HepG2 (cell line): ENCODE measurements at regions not wholly inside any gene's neighbourhood (a gene's known extent, or its start where the extent isn't known, plus 50 kb on each side); places are given as distances from the start of the nearest gene placed in this dataset.

Experiments
- ATAC-seq: fragments of 200-7000 bp; cut with Tn5 transposase; 3 replicates; pipeline ENCODE4 v1.9.1; 2020; ENCODE audit warnings: mild to moderate bottlenecking, moderate library complexity
- BruUV-seq: library from RNA; stranded (reverse); fragments of 400-500 nt; replicated peaks from 2 replicates; lab custom pipeline; 2021; lab: Mats Ljungman, UMichigan
- CTCF ChIA-PET: fragments of 300-600 bp; formaldehyde crosslinking; extraction: SDS; loops from one replicate; lab custom pipeline; 2021; ENCODE audit warnings: low total read pairs, inconsistent platforms, low intra/inter-chr PET ratio; lab: Yijun Ruan, JAX
- POLR2A ChIA-PET: fragments of 350-600 bp; sonication (Branson Sonifier 250); formaldehyde crosslinking; loops from one replicate; lab custom pipeline; 2020; ENCODE audit warnings: antibody characterized with exemption, inconsistent platforms; lab: Yijun Ruan, JAX
- DNase-seq: peaks from one replicate; pipeline ENCODE4 v3.0.0-alpha.2; 2015; ENCODE audit warnings: low spot score
- FAIRE-seq: peaks from 3 replicates; lab custom pipeline; 2011; peaks lifted over from hg19 to GRCh38; lab: Jason Lieb, UNC
- H2AFZ ChIP-seq: one replicate; pipeline ENCODE4 v1.6.1; 2011; ENCODE audit warnings: low read length, inconsistent platforms
- H3K27ac ChIP-seq: fragments of 300-600 bp; 3 replicates; pipeline ENCODE4 v1.8.0; 2011; ENCODE audit warnings: mixed run types, mild to moderate bottlenecking, mixed read lengths, low read length, inconsistent platforms; ENCODE audit not compliant: insufficient read depth; ENCODE audit errors: extremely low read length
- H3K27me3 ChIP-seq, 2 experiments: fragments of 200-600 bp in 1 of 2; 2 replicates in 1 of 2; 3 replicates in 1 of 2; pipeline versions ENCODE4 v1.6.0 to v1.8.0; 2011; ENCODE audit warnings: low read length in 2 of 2, mild to moderate bottlenecking in 2 of 2, moderate library complexity in 2 of 2, inconsistent platforms in 1 of 2; ENCODE audit not compliant: insufficient read depth in 2 of 2, control insufficient read depth in 1 of 2
- H3K36me3 ChIP-seq, 2 experiments: fragments of 200-600 bp in 1 of 2; replicated peaks in 1 of 2; 2 replicates in 1 of 2; 3 replicates in 1 of 2; pipeline versions ENCODE4 v1.5.1 to v1.8.0; 2011; ENCODE audit warnings: low read length in 2 of 2, inconsistent platforms in 1 of 2; ENCODE audit not compliant: insufficient read depth in 2 of 2, control insufficient read depth in 1 of 2
- H3K4me1 ChIP-seq: 2 replicates; pipeline ENCODE4 v1.5.1; 2012; ENCODE audit warnings: low read length, inconsistent platforms; ENCODE audit not compliant: insufficient read depth
- H3K4me2 ChIP-seq: 2 replicates; pipeline ENCODE4 v1.6.0; 2011; ENCODE audit warnings: low read depth, low read length, inconsistent platforms
- H3K4me3 ChIP-seq, 3 experiments: fragments of 200-600 bp in 1 of 3; sonication (generic), shearing (Covaris generic) in 1 of 3; replicated peaks in 1 of 3; 2 replicates each; pipeline ENCODE4 v1.5.1; 2011 to 2016; ENCODE audit warnings: low read length in 3 of 3, inconsistent platforms in 2 of 3, low read depth in 2 of 3, mild to moderate bottlenecking in 2 of 3, control low read depth in 1 of 3, mixed read lengths in 1 of 3; ENCODE audit not compliant: insufficient read depth in 1 of 3
- H3K79me2 ChIP-seq: one replicate; pipeline ENCODE4 v1.6.1; 2011; ENCODE audit warnings: low read length, inconsistent platforms; ENCODE audit not compliant: insufficient read depth
- H3K9ac ChIP-seq: 2 replicates; pipeline ENCODE4 v1.6.0; 2011; ENCODE audit warnings: mild to moderate bottlenecking, low read depth, low read length, inconsistent platforms; ENCODE audit not compliant: insufficient read depth
- H3K9me3 ChIP-seq: 2 replicates; pipeline ENCODE4 v1.5.1; 2012; ENCODE audit warnings: mild to moderate bottlenecking, low read length
- H4K20me1 ChIP-seq: 2 replicates; pipeline ENCODE4 v1.6.0; 2011; ENCODE audit warnings: inconsistent platforms, mild to moderate bottlenecking, low read length, moderate library complexity; ENCODE audit not compliant: insufficient read depth
- ADNP ChIP-seq: sonication (generic); formaldehyde crosslinking; IDR thresholded peaks from 2 replicates; pipeline ENCODE4 v1.4.0; 2020; ENCODE audit warnings: missing genetic modification reagents
- BRD4 ChIP-seq: sonication (generic); formaldehyde crosslinking; IDR thresholded peaks from 2 replicates; pipeline ENCODE4 v1.4.0; 2020; ENCODE audit warnings: missing genetic modification reagents
- HMG20B ChIP-seq: conservative IDR thresholded peaks from 2 replicates; pipeline ENCODE4 v1.6.1; 2016; ENCODE audit warnings: missing genetic modification reagents, missing compliant biosample characterization
- HNF4A ChIP-seq: sonication (generic); formaldehyde crosslinking; IDR thresholded peaks from 2 replicates; pipeline ENCODE4 v1.4.0; 2020; ENCODE audit warnings: missing genetic modification reagents
- MED13 ChIP-seq: sonication (generic); formaldehyde crosslinking; IDR thresholded peaks from 2 replicates; pipeline ENCODE4 v1.5.0; 2020; ENCODE audit warnings: missing genetic modification reagents
- MTF1 ChIP-seq: sonication (generic); formaldehyde crosslinking; IDR thresholded peaks from 2 replicates; pipeline ENCODE4 v1.5.0; 2020; ENCODE audit warnings: missing genetic modification reagents
- NR3C1 ChIP-seq: sonication (generic); formaldehyde crosslinking; IDR thresholded peaks from 2 replicates; pipeline ENCODE4 v1.4.0; 2020; ENCODE audit warnings: missing genetic modification reagents
- TAF15 ChIP-seq: fragments of 200-400 bp; formaldehyde crosslinking; IDR thresholded peaks from one replicate; pipeline ENCODE4 v1.6.1; 2018; ENCODE audit warnings: mild to moderate bottlenecking, low read depth, low read length; ENCODE audit not compliant: poor library complexity, severe bottlenecking
- ZNF251 ChIP-seq: sonication (generic); formaldehyde crosslinking; IDR thresholded peaks from 2 replicates; pipeline ENCODE4 v1.9.0; 2021; ENCODE audit warnings: mild to moderate bottlenecking, missing genetic modification reagents
- ZNF292 ChIP-seq: sonication (generic); formaldehyde crosslinking; IDR thresholded peaks from 2 replicates; pipeline ENCODE4 v1.8.1; 2022; ENCODE audit warnings: mild to moderate bottlenecking, low read depth, missing genetic modification reagents, borderline replicate concordance
- ZNF431 ChIP-seq: sonication (generic); formaldehyde crosslinking; IDR thresholded peaks from 2 replicates; pipeline ENCODE4 v1.9.0; 2022; ENCODE audit warnings: missing genetic modification reagents, low read depth, mild to moderate bottlenecking, borderline replicate concordance
- in situ Hi-C: cut with HindIII; loops from 2 replicates; pipeline ENCODE4 v1.10.0; 2017; ENCODE audit warnings: low pct_unique_long_range_greater_than_20kb; ENCODE audit not compliant: extremely low pct_ligation_motif_present
- intact Hi-C: fragments of 100-400 bp; cut with micrococcal nuclease; formaldehyde crosslinking; loops from one replicate; pipeline ENCODE4 v1.10.0; 2022; ENCODE audit not compliant: unreplicated experiment
- TF ChIP-seq, protein P1 (sequence below): sonication (generic); formaldehyde crosslinking; IDR thresholded peaks from one replicate; pipeline ENCODE4 v1.5.1; 2020; ENCODE audit warnings: mild to moderate bottlenecking, missing genetic modification reagents; ENCODE audit errors: not compliant biosample characterization
- TF ChIP-seq, protein P2 (sequence below): IDR thresholded peaks from 2 replicates; pipeline ENCODE4 v1.6.1; 2016
- TF ChIP-seq, protein P3 (sequence below): sonication (generic); formaldehyde crosslinking; conservative IDR thresholded peaks from 2 replicates; pipeline ENCODE4 v1.4.0; 2020; ENCODE audit warnings: missing genetic modification reagents

DNA sequence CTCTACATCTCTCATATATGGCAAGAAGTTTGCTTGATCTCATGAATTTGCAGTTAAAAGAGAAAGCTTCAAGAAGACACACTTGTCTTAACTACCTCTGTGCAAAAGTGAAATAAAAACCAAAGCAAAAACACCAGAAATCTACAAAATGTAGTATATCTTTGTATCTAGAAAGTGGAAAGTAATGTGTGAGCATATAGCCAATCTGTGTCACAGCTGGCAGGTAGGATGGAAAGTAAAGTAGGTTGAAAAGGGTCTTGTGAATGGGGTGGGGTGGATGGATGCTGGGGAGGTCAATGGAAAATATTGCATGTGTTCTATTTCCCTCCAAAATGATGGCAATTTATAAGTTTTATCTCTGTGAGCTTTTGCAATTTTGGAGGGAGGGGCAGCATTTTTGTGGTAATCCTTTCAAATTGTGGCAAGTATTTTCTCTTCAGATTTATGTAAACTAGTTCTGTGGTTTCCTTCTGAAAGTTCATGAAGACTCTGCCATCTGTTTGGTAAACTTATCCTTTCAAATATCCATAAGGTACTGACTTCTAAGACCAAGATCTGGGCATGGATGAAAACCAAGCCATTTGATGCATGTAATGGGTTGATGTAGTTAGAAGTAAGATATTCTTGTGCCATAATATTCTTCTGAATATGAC is 215.9 kb upstream of the GIMD1 start:
- Histone ChIP-seq H3K36me3 (no peaks in the 10 kb centered on the region), H3K27me3 (no peaks in the 10 kb centered on the region), H3K27ac (no peak overlapping the region), H2AFZ (no peak overlapping the region), H3K9ac (no peak overlapping the region), H3K4me3 (no peak overlapping the region), H3K4me2 (no peak overlapping the region), H3K4me1 (no peaks in the 10 kb centered on the region), H3K79me2 (no peaks in the 10 kb centered on the region), H4K20me1 (no peaks in the 10 kb centered on the region), H3K9me3 (no peaks in the 10 kb centered on the region)
- no TSS peak for BruUV-seq
- intact Hi-C loops = no loop called here
- no peak for DNase-seq
- no peak for ATAC-seq
- no peak for TF ChIP-seq HNF4A (CRISPR knock-in tag)
- TF ChIP-seq HMG20B (CRISPR knock-in tag) = no peak
- TF ChIP-seq MED13 (CRISPR knock-in tag) = no peak
- TF ChIP-seq ADNP = no peak
- TF ChIP-seq, protein P1, sequence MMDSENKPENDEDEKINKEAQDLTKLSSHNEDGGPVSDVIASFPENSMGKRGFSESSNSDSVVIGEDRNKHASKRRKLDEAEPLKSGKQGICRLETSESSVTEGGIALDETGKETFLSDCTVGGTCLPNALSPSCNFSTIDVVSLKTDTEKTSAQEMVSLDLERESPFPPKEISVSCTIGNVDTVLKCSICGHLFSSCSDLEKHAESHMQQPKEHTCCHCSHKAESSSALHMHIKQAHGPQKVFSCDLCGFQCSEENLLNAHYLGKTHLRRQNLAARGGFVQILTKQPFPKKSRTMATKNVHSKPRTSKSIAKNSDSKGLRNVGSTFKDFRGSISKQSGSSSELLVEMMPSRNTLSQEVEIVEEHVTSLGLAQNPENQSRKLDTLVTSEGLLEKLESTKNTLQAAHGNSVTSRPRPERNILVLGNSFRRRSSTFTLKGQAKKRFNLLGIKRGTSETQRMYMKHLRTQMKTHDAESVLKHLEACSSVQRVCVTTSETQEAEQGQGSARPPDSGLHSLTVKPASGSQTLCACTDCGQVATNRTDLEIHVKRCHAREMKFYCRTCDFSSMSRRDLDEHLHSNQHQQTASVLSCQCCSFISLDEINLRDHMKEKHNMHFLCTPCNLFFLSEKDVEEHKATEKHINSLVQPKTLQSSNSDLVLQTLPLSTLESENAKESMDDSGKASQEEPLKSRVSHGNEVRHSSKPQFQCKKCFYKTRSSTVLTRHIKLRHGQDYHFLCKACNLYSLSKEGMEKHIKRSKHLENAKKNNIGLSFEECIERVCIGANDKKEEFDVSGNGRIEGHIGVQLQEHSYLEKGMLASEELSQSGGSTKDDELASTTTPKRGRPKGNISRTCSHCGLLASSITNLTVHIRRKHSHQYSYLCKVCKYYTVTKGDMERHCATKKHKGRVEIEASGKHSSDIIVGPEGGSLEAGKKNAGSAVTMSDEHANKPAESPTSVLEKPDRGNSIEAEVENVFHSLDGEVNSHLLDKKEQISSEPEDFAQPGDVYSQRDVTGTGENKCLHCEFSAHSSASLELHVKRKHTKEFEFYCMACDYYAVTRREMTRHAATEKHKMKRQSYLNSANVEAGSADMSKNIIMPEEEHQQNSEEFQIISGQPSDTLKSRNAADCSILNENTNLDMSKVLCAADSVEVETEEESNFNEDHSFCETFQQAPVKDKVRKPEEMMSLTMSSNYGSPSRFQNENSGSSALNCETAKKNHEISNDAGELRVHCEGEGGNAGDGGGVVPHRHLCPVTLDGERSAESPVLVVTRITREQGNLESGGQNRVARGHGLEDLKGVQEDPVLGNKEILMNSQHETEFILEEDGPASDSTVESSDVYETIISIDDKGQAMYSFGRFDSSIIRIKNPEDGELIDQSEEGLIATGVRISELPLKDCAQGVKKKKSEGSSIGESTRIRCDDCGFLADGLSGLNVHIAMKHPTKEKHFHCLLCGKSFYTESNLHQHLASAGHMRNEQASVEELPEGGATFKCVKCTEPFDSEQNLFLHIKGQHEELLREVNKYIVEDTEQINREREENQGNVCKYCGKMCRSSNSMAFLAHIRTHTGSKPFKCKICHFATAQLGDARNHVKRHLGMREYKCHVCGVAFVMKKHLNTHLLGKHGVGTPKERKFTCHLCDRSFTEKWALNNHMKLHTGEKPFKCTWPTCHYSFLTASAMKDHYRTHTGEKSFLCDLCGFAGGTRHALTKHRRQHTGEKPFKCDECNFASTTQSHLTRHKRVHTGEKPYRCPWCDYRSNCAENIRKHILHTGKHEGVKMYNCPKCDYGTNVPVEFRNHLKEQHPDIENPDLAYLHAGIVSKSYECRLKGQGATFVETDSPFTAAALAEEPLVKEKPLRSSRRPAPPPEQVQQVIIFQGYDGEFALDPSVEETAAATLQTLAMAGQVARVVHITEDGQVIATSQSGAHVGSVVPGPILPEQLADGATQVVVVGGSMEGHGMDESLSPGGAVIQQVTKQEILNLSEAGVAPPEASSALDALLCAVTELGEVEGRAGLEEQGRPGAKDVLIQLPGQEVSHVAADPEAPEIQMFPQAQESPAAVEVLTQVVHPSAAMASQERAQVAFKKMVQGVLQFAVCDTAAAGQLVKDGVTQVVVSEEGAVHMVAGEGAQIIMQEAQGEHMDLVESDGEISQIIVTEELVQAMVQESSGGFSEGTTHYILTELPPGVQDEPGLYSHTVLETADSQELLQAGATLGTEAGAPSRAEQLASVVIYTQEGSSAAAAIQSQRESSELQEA (CRISPR knock-in tag) = no peak
- TF ChIP-seq, protein P2, sequence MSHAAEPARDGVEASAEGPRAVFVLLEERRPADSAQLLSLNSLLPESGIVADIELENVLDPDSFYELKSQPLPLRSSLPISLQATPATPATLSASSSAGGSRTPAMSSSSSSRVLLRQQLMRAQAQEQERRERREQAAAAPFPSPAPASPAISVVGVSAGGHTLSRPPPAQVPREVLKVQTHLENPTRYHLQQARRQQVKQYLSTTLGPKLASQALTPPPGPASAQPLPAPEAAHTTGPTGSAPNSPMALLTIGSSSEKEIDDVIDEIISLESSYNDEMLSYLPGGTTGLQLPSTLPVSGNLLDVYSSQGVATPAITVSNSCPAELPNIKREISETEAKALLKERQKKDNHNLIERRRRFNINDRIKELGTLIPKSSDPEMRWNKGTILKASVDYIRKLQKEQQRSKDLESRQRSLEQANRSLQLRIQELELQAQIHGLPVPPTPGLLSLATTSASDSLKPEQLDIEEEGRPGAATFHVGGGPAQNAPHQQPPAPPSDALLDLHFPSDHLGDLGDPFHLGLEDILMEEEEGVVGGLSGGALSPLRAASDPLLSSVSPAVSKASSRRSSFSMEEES (CRISPR knock-in tag) = no peak
- no peak for TF ChIP-seq ZNF431 (CRISPR knock-in tag)
- TF ChIP-seq NR3C1 (CRISPR knock-in tag) = no peak
- TF ChIP-seq TAF15 = no peak
- TF ChIP-seq BRD4 (CRISPR knock-in tag) = no peak
- TF ChIP-seq ZNF251 (CRISPR knock-in tag) = no peak
- no peak for TF ChIP-seq ZNF292 (CRISPR knock-in tag)
- no peak for TF ChIP-seq MTF1
- TF ChIP-seq, protein P3, sequence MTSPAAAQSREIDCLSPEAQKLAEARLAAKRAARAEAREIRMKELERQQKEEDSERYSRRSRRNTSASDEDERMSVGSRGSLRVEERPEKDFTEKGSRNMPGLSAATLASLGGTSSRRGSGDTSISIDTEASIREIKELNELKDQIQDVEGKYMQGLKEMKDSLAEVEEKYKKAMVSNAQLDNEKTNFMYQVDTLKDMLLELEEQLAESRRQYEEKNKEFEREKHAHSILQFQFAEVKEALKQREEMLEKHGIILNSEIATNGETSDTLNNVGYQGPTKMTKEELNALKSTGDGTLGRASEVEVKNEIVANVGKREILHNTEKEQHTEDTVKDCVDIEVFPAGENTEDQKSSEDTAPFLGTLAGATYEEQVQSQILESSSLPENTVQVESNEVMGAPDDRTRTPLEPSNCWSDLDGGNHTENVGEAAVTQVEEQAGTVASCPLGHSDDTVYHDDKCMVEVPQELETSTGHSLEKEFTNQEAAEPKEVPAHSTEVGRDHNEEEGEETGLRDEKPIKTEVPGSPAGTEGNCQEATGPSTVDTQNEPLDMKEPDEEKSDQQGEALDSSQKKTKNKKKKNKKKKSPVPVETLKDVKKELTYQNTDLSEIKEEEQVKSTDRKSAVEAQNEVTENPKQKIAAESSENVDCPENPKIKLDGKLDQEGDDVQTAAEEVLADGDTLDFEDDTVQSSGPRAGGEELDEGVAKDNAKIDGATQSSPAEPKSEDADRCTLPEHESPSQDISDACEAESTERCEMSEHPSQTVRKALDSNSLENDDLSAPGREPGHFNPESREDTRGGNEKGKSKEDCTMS = no peak
- CTCF ChIA-PET = no interaction called here
- no peak for FAIRE-seq
- POLR2A ChIA-PET = no interaction called here
- in situ Hi-C loops = no loop called here
